GM12872 (cell line): ENCODE measurements at regions not wholly inside any gene's neighbourhood (a gene's known extent, or its start where the extent isn't known, plus 50 kb on each side); places are given as distances from the start of the nearest gene placed in this dataset.

Experiments used
- TF ChIP-seq, protein P1 (sequence below): IDR thresholded peaks from 3 replicates; pipeline ENCODE4 v1.5.1; 2011; ENCODE audit warnings: low read depth, mild to moderate bottlenecking, low read length, moderate library complexity; ENCODE audit not compliant: insufficient read depth

DNA sequence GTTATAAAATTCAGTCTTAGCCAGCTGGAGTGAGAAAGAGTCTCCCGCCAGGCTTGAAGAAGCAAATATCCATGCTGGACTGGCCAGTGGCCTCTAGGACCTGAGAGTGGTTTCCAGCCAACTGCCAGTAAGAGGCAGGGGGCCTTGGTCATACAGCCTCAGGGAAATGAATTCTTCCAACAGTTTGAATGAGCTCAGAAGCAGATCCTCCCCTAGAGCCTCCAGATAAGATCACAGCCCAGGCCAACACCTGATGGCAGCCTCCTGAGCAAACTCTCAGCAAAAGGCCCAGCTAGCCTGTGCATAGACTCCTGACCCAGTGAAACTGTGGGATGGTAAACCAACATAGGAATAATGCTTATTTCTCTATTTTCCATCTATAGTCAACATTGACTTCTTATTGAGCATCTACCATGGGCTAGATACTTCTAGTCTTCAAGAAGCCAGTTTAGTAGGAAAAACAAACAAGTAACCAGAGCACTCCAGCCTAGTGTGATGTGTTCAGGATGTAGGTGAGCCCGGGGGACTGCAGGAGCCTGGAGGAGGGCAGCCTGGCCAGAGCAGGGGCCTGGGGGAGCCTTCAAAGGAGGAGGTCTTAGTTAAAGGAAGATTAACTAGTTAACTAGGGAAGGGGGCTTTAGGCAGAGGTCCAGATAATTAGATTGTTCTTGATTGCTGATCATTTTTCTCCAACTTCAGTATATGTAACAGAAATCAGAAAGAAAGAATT is 115.4 kb upstream of the ADO start:
- TF ChIP-seq, protein P1, sequence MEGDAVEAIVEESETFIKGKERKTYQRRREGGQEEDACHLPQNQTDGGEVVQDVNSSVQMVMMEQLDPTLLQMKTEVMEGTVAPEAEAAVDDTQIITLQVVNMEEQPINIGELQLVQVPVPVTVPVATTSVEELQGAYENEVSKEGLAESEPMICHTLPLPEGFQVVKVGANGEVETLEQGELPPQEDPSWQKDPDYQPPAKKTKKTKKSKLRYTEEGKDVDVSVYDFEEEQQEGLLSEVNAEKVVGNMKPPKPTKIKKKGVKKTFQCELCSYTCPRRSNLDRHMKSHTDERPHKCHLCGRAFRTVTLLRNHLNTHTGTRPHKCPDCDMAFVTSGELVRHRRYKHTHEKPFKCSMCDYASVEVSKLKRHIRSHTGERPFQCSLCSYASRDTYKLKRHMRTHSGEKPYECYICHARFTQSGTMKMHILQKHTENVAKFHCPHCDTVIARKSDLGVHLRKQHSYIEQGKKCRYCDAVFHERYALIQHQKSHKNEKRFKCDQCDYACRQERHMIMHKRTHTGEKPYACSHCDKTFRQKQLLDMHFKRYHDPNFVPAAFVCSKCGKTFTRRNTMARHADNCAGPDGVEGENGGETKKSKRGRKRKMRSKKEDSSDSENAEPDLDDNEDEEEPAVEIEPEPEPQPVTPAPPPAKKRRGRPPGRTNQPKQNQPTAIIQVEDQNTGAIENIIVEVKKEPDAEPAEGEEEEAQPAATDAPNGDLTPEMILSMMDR = no peak

DNA sequence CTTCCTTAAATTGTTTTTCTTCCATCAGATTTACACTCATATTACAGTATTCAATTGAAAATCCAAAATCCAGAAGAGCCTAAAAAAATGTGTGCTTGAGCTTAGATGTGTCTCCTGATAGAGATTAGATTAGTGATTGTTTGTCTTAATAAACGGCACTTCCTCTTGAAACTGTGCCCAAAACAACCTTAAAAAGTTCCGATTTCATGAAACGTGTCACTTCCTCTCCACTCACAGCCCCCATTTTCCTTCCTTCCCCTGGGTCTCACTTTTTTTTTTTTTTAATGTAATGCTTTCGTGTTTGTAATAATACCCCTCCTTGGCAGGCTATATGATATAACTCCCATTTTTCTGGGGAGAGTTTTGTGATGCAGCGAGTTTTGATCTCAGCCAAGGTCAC is 114.8 kb upstream of the ADO start:
- TF ChIP-seq, protein P1 = no peak

DNA sequence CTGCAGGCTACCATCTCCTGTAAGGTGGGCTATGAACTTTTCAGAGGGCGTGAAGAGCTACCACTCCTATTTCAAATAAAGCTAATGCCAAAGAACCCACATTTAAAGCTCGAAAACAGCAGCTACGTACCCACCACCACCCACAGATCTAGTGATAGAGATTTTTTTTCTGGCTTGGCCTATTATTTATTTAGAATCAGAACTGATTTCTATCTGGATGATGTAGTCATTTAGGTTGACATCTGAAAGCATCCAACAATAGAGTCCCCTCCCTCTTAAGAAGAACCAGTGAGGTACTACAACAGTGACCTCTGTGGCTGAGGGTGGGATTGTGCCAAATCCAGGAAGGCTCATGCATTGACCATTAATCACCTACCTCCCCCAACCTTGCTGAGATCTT is 113.8 kb upstream of the ADO start:
- TF ChIP-seq, protein P1 = peak; percentile 36; the same call in 1 of the 3 replicates

DNA sequence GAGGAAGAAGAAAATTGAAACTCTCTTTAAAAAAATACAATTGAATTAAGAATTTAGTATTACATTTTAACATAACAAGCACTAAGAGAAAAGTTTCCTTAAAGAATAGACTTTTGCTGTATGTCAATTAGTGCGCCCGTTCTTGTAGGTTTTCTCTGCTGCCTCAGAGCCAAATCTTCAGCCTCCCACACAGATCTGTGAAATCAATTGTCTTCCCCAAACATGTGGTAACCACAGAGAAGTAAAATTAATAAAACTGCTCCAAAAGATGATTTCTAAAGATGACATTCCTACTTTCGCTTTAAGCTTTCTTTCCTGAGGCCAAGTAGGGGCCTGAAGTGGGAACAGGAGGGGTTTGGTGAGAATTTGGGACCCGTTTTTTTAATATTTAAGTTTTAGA is 113.2 kb upstream of the ADO start:
- TF ChIP-seq, protein P1 = no peak

DNA sequence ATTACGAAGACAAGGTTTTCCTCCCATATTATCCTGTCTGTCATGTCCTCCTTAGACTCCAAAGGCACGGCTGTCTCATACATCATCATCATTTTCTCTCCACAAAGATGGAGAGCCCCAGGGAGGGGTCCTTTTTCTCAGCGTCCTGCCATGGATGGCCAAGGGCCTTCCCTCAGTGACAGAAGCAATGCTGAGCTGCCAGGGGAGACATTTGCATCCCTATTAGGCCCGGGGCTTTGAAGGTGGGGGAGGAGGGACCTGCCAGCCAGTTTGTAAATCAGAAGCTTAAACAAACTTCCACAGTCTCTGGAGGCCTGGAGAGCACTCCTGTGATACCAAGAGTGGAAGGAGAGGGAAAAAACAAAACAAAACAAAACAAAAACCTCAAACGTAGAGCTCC is 112.4 kb upstream of the ADO start:
- TF ChIP-seq, protein P1 = no peak

DNA sequence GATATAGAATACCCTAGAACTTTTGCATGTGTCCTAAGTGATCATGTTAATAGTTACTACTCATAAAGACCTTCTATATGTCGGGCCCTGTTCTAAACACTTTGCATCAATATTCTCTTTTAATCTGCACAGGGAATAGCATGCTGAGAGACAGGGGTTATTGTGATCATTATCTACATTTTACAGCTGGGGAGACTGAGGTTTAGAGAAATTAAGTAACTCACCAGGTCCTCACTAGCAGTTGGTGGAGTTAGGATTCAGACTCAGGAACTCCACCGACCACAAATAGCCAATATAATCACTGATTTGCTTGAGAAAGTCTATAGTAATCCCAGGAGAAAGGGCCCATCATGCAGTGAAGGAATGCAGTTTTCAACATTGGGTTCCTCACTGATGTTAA is 111.2 kb upstream of the ADO start:
- TF ChIP-seq, protein P1 = no peak

DNA sequence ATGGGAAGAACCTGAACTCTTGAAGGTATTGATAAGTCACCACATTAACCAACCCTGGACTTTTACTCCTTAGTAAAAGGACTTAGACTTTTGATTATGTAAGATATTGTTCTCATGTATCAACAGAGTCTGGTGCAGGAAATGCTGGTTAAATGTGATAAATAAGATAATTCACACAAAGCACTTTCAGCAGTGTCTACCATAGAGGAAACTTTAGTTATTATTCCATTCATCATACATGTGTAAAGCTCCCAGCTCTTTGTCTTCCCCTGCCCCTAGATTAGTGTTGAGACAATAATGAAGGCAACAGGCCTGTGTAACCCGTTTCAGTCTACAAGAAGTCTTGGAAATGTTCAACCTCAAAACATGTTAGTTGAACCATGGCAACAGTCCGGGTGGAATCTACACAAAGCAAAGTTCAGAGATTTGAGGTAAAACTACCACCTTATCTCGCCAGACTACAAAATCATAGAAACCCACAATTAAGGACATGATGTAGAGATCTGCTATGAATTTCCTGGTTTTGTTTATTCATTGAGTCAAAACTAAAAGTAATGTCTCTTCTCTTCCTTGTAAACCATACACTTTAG is 109.9 kb upstream of the ADO start:
- TF ChIP-seq, protein P1 = no peak
